NCI-H748 treated with DMSO at 0.1 percent for 48 hours (cell line): ENCODE measurements at regions not wholly inside any gene's neighbourhood (a gene's known extent, or its start where the extent isn't known, plus 50 kb on each side); places are given as distances from the start of the nearest gene placed in this dataset.

Experiments
- DNase-seq: peaks from one replicate; lab custom pipeline; 2025; lab: John Stamatoyannopoulos, UW

DNA sequence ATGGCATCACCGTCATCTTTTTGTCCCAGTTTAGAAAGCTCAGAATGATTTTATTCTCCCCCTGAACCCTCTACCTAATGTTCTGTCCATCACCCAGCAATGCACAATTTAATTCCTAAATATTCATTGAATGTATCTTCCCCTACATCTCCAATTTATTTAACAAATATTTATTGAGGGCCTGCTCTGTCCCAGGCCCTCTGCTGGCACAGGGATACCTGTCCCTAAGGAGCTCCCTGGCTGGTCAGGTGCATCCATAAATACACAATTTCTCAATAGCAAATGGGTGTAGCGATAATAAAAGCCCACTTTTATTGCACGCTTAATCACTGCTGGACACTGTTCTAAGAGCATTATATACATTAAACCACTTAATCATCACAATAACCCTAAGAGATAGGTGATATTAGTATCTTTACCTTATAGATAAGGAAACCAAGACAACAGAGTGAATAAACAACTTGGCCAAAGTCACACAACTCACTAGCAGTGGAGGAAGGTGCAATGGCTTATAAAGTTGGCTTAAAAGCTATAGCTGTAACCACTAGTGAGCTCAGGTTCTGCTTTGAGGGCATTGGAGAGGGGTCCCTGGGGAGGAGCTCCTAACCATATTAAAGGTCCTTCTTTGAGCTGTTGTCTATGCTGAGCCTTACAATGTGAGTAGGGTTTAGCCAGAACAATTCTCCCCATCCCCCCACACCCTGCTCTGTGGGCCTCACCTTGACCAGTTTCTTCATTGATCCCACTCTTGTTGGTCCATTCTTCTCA is 126.3 kb upstream of the JUN start:
- DNase-seq, result no peak

DNA sequence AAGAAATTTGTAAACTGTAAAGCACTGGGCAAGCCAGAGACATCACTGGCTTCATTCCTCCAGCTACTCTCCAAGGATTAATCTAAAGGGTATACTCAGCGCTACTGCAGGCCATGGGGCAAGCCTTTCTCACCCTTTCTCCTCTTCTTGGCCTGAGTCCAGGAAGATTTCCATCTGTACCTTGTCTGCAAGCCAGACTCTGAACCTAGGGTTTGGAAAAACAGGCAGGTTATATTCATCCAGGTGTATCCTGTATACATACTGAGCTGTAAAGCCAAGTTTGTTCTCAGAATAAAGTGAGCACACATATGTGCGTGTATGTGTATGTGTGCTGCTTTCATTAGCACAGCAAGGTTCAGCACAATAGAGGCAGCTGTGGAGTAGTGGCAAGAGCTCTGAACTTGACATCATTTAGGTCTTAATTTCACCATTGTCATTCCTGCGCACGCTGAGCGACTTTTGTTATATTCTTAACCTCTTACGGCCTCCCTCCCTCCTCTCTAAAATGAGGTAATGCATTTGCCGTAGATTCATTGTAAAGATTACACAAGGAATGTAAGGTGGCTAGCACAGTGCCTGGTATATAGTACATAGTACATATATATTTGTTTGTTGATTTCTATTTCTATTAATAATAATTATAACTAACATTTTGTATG is 128.1 kb upstream of the JUN start:
- DNase-seq, result no peak

DNA sequence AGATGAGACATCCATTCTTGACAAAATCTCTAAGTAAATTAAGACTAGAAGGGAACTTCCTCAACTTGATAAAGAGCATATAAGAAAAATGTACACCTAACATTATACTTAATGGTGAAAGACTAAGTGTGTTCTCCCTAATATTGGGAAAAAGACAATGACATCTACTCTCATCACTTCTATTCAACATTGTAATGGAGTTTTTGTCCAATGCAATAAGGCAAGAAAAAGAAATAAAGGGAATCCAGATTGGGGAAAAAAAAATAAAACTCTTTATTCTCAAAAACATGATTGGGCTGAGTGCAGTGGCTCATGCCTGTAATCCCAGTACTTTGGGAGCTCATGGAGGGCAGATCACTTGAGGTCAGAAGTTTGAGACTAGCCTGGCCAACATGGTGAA is 131.1 kb upstream of the JUN start:
- no peak for DNase-seq

DNA sequence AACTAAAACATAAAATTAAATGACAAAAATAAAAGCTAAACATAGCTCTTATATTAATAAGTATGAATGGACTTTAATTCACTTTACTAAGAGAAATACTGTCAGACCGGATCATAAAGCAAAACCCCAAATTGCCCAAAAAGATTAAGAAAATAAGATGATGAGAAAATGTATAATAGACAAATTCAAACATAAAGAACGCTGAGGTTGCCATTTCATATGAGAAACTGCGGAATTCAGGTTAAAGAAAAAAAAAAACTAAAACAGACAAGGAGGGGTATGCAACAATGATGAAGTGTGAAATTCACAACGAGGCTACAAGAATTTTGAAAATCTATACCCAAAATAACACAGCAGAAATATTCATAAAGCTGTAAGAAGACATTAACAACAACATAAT is 133.6 kb upstream of the JUN start:
- no peak for DNase-seq

DNA sequence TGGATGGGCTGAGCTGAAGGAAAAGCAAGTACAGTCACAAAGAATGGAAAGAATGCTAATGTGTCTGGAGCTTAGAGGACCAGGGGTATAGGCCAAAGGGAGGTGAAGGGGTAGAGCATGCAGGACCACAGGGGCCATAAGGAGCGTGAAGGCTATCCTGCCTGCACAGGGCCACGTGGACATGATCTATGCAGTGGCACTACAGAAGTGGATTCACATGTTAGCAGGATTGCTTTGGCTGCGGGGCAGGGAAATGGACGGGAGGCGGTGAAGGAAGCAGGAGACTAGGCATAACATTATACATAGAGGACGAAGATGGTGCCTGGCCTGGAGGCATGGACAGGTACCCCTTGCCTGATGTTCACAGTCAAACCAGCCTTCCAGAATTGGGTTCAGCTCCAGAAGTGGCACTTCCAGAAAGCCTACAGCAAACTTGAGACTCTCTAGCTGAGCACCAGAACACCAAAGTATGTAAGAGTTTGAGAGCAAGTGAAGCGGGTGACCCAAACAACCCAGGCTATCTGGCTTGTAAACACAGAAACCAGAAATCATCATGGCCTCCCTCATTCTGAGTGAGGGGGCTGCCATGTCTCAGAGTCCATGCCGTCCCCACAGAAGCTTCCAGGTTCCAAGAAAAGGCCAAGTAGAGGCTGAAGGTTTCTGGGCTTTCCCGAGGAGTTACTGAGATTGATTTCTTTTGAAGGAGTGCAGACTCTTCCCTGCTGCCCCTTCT is 135.5 kb upstream of the JUN start:
- no peak for DNase-seq

DNA sequence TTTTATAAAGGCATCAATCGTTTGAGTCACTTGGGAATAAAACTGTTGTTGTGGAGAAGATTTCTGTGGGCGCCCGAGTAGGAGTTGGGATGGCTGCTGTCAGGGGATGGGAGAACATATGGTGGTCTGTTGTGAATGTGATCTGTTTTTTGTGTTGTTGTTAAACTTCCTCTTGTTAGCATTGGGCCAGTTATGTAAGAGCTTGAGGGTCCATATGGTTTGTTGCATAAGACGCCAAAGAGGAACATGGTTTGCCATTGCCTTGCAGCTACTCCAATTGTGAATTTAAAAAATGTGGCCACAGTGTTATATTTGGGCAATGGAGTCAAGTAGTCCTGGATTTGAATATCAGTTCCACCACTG is 136.1 kb upstream of the JUN start:
- DNase-seq, result no peak

DNA sequence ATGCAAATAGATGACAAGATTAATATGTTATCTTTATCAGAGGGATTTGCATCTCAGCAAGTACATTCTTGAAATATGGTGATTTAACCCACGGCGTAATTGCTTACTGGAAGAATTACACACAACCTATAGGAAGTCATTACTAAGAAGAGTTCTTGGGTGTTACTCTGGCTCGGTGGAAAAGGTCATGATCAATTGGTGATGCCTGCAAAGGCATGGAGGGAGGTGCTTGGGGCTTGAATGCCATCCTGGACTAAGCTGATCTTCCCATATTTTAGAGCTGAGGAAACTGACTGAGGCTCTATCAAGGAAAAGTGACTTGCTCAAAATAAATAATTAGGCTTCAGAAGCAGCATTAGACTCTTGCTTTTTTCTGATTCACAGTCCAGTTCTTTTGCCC is 137.5 kb upstream of the JUN start:
- no peak for DNase-seq

DNA sequence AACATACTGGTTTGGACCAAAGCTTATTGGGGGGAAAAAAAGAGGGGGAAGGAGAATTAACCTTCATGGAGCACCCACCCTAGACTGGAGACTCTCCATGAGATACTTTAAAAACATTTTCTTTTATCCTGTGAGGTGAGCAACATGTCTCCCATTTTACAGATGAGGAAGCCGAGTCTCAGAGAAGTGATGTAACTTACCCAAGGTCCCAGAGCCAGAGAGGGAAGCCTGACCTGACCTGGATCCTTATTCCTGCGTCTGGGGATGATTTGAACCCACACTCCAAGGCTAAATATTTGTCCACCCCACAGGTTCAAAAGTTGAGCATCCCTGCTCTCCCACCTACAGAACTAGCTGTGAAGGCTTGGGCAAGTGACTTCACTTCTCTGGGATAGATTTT is 137.9 kb upstream of the JUN start:
- DNase-seq, result no peak

DNA sequence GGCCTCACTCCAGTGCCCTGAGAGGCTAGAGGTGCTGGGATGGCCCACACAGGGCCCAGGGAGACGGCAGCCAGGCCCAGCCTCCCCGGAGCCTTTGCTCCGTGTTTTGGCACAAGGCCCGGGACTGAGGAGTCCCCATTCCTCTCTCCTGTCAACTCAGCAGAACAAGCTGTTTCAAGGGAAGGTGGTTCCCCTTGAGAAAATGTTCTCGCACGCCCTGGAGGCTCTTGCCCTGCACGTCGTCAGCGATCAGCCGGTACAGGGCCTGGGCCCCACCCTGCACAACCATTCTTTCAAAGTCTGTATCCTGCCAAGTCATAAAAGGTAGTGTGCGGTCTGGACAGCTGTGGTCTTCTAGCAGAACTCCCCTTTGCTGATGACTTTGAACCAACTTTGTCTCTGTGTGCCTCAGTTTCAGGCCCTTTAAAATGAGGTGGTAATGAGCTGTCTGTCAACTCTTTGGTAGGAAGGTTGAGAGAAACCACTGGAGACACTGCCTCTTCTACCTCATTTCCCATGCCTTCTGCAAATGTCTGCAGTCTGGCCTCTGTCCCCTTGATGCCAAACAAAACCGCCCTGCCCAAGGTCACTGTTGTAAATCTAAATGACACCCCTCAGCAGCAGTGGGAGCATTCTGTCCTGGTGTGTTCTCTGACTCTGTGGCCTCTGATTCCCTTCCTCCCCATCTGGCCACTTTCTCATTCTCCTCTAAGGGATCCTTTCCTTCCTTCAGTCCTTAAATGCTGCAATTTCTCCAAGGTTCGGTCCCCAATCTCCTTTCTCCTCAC is 138.6 kb upstream of the JUN start:
- no peak for DNase-seq

DNA sequence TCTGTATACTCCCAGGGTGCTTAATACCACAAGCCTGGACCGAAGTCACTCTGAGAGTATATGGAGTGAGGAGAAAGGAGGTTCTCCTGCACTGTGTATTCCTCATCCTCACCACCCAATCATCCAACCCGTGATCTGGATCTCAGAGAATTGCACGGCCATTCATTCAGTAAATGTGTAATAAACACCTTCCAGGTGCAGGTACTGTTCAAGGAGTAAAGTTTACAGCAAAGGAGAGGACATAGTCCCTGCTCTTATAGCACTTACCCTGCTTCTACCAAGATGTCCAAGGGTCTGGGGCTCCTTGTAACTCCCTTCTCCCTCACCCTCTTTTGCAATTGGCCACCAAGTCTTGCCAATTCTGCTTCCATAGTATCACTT is 139.2 kb upstream of the JUN start:
- no peak for DNase-seq

DNA sequence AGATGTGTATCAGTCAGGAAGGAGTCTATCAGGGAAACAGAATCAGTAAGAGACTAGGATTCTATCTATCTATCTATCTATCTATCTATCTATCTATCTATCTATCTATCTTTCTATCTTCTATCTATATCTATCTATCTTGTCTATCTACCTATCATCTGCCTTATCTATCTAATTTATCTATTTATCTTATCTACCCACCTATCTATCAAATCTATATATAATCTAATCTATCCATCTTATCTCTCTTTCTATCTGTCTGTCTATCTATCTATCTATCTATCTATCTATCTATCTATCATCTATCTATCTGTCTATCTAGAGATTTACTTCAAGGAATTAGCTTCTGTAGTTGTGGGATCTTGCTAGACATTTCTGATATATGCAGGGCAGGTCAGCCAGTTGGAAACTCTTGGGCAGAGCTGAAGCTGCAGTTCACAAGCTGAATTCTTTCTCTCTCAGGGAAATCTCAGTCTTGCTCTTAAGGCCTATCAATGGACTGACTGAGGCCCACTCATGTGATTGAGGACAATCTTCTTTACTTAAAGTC is 140.2 kb upstream of the JUN start:
- no peak for DNase-seq

DNA sequence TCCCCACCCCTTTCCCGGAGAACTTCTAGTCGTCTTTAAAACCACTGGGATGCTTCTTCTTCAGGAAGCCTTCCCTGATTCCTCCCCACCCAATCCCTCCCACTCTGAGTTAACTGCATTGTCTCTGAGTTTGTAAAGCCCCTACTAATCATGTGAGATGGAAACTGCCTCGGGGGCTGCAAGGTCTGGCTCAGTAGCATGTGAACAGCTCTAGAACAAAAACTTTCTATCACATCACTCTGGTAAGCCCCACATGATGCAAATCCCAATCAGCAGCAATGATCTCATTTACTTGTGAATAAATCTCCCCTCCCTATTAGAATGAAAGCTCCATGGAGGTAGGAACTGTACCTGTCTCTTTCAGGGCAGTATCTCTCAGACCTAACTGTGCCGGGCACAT is 141.0 kb upstream of the JUN start:
- DNase-seq, result no peak

DNA sequence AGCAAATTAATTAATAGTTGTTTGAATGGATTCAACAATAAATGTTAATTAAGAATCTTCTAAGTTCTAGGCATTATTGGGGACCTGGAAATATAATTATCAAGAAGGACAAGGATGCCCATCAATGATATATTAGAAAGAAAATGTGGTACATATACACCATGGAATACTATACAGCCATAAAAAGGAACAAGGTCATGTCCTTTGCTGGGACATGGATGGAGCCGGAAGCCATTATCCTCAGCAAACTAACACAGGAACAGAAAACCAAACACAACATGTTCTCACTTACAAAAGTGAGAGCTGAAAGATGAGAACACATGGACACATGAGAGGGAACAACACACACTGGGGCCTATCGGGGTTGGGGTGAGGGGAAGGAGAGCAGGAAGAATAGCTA is 141.4 kb upstream of the JUN start:
- DNase-seq, result no peak

DNA sequence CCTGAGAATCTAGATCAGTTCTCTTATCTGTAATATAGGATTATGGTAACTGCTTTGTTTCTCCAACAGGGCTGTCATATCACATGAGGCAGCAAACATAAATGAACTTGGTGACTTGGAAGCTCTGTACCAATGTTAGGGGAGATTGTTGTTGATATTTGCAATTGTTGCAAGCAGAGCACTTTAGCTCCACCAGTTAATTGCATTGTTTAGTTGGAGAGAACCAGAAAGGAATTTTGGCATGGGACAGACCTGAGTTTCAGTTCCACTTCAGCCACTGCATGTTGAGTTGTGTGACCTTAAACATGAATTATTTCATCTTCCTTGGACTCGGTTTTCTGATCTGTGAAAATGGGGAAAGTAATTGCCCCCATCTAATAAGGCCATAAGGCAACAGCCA is 142.3 kb upstream of the JUN start:
- no peak for DNase-seq

DNA sequence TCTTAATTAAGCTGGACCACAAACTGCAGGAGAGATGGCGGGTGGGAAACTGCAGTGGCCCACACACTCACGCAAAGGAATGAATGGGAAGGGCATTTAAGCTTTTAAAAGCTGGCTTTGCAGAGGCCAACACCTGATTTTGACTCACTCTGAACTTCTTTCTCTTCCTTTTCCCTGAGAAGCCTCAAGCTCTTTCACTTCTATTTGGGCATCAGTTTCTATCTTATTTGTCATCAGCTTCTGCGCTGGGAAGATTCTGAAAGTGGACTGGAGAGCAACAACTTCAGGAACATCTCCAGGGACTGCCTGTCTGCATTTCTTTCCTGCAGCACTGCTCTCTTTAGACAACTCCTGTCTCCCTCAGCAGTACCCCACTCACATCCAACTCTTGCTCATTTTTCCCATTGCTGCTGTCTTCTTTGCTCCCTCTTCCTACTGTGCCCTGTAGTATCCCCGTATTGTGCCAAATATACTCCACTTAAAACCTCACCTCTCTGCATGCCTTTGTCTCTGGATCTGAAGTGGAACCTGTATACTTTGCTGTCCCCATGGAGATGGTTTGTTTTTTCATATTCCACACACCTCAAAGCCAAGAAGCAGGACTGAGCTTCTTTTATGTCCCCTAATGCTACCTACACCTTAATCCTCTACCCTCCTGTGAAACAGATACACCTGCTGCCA is 143.3 kb upstream of the JUN start:
- no peak for DNase-seq

DNA sequence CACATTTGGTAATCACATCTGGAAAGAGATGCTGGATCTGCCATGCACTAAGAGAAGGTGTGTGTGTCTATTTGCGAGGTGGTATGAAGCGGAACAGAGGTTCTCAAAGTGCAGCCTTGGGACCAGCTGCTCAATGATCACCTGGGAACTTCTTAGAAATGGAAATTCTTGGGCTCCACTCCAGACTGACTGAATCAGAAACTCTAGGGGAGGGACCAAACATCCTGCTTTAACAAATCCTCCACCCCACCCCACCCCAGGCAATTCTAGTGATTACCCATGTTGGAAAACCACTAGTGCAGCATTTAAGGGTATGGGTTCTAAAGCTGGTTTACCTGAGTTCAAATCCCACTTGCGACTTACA is 143.9 kb upstream of the JUN start:
- DNase-seq, result no peak

DNA sequence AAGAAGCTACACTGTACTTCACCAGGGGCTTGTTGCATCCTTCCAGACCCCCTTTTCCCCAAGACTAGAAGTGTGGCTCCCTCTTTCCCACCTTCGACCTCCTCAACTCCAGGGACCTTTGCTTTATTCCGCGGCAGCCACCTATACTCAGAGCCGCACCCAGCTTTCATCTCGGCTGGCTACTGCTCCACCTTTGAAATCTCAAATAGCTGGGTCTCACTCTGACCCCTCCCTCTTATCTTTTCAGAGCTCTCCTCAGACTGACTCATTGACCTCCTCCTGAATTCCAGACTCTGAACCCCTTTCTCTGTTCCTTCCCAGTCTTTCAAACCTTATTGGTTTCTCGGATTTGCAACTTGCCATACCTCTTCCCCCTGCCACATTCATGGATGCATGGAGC is 144.7 kb upstream of the JUN start:
- no peak for DNase-seq

DNA sequence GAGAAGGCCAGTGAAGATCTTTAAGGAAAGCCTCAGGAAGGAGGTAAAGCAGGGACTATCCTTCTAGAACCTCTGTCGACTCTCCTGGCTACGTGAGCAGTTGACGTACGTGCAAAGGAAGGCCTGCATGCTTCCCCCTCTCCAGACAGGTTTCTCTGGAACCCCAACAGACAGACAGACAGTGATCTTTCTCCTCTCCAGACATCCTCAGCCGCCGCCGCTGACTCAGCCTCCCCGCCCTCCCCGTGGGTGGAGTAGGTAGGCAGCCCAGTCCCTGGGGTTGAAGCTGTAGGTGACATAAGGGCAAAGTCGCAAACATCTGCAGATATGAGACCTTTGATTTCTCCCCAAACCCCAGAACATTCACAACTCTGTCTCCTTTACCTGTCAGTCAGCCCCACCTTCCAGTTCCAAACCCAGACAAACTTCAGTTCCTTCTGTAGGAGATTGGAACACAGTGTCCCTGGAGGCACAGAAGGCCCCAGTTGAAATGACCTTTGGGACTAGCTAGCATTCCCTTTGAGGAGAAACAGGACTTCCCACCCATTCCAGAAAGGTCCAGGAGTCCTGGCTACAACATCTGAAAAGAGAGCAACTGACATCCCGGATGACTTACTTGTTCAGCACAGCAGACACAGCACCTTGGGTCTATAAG is 146.0 kb upstream of the JUN start:
- DNase-seq, result no peak

DNA sequence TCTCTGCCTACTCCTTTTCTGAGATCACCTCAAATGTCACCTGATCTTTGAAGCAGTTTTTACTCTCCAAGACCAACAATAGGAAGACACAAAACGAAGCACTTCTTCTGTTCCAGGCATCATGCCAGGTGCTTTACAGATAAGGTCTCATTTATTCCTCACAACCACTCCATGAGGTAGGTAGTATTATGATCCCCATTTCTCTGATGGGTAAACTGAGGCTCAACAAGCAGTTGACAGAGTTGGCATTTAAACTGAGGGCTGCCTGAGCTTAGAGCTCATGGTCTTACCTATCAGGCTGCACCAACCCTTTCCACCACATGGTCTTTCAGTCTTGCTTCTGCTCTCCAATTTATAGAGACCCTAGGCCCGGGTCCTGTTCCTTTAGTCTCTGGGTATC is 147.2 kb upstream of the JUN start:
- DNase-seq, result no peak

DNA sequence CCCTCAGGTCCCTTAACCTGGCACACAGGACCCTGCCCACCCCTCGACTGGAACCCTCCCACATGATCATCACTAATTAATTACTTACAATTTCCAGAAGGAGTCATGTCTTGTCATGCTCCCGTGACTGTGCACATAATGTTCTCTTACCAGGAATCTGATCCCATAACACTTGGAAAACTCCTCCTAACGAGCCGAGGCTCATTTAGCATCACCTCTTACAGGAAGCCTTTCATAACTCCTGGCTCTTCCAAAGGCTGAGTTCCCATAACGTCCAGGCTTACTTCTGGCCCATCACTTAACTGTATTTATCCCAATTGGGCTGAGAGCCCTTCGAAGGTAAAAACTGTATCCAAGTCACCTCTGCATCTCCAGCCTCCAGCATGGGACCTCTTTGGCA is 147.9 kb upstream of the JUN start:
- DNase-seq, result no peak

DNA sequence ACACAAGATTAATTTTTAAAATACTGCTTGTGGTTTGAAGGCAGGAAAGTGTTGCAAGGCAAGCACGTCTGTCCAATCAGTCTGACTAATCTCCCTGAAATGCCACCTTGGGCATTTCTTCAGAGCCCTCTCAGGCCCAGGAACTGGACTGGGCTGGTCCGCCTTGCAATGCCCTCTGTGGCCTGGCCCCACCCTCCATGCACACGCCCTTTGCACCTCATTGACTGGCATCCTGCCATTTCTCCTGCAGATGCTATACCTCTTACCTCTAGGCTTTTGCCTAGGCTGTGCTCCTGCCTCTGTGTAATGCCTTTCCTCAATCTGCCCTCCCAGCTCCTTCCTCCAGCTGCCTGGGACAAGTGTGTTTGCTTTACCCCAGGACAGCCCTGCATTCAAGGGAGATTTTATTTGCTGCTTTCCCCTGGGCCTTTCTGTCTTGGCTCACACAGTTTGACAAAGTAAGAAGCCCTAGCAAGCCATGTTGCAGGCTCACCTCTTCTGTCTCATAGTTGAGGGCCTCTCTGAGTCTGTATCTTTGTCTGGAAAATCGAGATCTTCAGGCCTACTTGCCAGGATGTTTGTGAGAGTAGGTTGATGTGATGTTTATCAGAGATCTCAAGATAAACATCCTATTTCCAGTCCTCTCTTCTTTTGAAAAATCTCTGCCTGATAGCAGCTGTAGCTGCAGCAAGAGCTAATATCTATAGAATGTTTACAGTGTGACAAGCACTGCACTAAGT is 149.2 kb upstream of the JUN start:
- DNase-seq, result peak; percentile 14
